ENCODE measurements at regions not wholly inside any gene's neighbourhood (a gene's known extent, or its start where the extent isn't known, plus 50 kb on each side); places are given as distances from the start of the nearest gene placed in this dataset.

DNA sequence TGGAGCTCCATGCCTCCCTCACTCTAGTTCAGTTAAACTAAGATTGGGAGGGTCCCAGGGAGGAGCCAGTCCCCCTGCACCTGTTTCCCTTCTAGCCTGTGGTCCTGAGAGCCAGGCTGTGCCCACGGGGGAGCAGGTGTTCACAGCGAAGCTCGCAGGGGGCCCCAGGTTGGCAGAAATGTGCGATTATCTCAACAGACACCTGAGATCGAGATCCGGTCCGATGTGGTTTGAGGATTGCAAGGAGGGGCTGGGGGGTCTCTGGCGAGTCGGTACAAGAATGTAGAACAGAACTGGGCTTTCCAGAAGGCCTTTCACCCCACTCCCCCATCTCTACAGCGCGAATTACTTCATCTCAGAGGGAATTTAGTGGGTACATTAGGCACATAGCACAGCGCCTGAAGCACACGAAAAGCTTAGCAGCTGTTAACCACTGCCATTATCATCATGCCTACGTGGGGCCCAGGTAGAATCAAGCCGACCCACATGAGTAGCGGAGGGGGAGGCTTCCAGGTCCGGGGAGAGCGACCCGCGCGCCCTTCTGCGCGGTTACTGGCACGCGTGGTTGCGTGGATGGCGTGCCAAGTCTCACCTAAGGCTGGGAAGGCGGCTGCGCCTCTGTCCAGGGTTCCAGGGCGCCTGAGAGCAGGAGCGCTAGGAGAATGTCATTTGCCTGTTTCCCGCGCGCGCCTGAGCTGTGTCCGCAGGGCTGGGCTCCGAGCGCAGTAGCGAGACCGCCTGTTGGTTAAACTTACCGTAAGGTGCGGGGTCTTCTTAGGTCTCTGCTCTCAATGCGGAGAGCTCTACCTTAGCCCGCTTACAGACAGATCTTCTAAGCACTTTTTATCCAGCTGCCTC is 1539.5 kb upstream of the TMEM132C start:
- TF ChIP-seq EP300 (IDR thresholded peaks at IDR 0.05) (no peak), POLR2AphosphoS5 (IDR thresholded peaks at IDR 0.05) (no peak), CTCF (IDR thresholded peaks at IDR 0.05) (no peak)
